Embryonic facial prominence (tissue), 1 donor: ENCODE measurements at regions not wholly inside any gene's neighbourhood (a gene's known extent, or its start where the extent isn't known, plus 50 kb on each side); places are given as distances from the start of the nearest gene placed in this dataset.

Experiments
- DNase-seq: peaks from one replicate; pipeline ENCODE4 v3.0.0-alpha.2; 2016; ENCODE audit errors: extremely low spot score

DNA sequence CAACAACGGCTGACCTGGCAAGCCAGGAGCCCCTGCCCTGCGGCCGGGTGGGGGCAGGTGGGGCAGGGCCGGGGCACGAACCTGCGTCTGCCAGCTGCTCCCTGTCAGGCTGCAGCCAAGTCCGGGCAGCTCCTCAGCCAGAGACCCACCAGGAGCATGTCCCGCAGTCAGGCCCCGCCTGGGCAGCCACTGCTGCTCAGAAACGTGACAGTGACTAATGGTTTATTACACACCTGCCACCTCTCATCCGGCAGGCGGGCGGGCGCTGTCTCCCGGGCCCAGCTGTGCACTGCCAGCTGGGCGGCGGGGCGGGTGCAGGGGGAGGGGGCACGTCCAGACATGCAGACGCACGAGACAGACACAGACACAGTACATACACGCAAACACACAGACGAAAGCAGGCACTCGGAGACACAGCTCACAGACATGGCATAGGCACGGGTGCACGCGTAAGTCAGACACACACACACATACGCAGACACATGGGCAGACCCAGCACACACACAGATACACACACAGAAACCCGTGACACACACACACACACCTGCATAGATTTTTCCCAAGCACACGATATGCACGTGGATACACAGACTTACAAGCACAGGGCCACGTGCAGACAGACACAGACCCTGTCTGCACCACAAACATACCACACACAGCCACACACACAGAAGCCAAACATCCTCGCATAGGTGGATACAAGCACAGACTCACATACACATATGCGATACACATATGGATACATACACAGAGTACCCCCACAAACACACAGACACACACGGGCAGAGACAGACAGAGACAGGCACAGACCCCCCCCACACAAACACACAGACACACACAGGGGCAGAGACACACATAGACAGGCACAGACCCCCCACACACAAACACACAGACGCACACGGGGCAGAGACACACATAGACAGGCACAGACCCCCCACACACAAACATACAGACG is 248.3 kb upstream of the CIBAR2 start:
- DNase-seq = no peak

DNA sequence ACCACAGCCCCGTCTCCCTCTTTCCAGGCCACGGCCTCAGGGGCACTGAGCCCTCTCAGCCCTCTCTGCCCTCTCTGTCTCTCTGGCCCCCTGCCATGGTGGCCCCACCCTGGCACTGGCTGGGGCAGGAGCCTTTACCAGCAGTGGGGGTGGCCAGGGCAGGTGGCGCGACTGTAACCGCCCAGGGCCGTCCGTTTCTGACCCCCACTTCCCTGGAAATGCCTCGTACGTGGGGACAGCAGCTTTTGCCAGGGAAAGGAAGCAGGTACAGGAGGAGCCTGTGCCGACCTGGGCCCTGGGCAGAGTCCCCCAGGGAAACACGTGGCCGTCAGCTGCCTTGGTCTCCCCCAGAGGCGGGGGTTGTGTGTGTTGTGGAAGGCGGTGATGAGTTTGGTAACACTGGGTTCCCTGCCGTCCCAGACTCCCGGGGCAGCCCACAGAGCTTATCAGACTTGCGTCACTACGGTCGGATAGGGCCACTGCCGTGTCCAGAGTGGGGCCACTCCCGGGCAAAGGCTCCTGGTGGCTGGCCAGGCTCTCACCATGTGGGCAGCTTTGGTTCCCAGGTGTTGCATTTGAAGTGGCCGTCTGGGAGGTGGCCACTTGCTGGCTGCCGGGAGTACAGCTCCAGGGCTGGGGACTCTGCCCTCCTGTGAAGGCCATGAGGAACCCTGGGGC is 249.3 kb upstream of the CIBAR2 start:
- no peak for DNase-seq

- no peak for DNase-seq
Observed at GRCh38 chr16:85362443-85362842, 250.2 kb upstream of the CIBAR2 start.

GRCh38 chr16:85363427-85363826 is 249.7 kb upstream of the GSE1 start:
- DNase-seq = no peak

DNA sequence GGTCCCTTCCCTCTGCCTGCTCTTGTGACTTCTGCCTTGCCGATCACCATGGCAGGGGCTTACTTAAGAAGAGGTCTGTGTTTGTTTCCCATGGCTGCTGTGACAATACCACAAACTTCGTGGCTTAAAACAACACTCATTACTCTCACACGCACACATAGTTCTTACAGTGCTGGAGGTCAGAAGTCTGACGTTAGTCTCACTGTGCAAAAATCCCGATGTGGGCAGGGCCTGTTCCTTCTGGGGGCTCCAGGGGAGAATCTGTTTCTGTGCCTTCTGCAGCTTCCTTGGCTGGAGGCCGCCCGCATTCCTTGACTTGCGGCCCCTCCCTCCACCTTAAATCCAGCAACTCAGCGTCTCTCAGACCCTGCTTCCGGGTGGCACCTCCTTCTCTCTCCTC is 249.2 kb upstream of the GSE1 start:
- DNase-seq = no peak

DNA sequence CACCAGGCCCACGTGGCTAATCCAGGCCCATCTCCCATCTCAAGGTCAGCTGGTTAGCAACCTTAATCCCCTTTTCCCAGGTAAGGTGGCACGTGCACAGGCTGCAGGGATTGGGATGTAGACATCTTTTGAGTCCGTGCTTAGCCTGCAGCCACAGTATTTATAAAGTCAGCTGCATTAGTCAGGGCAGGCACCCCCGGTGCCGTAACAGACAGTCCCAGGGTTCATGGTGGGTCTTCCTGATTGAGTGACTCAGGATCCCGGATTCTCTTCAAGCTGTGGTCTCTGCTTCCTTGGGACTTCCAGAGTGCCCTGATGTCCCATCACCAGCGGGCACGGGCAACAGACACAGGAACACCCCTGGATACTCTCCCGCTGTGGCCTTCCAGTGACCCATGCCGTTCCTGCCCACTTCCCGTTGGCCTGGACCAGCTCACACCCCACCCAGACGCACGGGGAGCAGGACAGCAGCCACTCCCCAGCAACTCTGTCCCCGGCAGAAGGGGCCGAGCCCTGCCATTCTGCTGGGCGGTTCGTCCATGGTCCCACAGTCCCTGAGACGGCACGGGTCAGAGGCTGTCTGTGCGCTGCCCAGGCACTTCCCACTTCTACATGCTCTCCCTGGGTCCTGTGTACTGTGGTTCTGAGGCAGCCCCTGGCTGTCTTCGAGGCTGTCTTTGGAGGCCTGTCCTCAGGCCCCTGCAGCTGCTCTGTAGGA is 248.6 kb upstream of the GSE1 start:
- no peak for DNase-seq

DNA sequence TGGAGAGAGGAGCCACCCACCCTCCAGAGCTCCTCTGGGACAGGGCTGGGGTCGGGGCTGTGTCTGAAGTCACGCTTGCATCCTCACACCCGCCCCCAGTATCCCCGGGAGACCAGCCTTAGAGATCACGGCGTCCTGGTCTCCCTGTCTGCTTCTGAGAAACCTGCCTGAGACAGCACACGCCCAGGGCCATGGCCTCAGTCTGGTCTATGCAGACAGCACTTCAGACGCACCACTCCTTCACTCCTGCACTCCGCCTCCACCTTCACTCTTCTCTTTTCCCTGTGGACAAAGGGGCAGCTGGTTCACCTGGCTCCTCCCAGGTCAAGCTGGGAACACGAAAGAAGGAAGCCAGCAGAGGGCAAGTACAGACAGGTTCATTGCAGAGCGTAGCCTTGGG is 248.0 kb upstream of the GSE1 start:
- DNase-seq = no peak

DNA sequence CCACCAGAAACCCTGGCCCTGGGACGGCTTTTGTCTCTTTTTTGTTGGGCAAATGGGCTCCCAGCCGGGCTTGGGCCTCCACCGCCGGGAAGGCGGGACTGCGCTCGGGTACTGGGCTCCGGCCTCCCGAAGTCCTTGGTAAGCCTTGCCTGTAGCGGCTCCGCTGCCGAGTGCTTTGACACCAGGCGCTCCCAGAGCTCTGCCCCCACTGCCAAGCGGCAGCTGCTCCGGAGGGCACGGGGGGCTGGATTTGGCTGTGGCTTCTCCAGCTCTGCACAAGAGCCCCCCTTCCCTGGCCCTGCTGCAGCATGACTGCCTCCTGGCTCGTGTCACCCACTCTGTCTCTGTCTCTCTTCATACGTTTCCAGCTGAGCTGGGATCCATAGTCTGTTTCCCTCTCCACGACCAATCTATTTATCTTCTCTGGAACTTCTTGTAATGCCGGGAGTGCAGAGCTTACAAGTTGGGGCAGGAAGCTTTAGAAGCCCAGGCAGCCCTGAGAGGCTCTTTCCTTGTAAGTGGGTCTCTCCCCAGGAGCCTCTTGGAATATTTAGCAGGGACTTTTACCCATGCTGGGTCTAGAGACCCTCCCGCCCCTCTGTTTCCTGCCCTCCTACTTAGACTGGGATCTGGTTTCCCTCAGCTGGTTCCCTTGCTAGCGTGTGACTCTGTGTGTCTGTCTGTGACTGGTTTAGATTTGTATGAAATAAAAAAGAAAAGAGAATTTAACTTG is 246.9 kb upstream of the GSE1 start:
- DNase-seq = no peak

DNA sequence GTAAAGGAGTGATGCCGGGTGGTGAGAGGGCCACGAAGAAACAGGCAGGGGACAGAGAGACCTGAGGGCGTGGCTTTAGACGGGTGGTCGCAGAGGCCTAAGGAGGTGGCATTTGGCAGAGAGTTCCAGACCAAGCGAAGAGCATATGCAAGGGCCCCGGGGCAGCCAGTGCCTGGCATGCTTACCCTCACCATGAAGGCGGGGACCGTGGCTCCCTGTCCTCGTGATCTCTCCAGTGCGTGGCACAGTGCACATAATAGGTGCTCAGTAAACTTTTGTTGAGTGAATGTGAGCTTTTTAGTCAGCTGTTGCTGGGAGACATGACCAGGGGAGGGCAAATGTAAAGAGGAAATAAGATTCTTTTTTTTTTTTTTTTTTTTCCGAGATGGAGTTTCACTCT is 245.6 kb upstream of the GSE1 start:
- DNase-seq = no peak

- DNase-seq = no peak
Observed at GRCh38 chr16:85369060-85369459, 244.1 kb upstream of the GSE1 start.

- no peak for DNase-seq
Observed at GRCh38 chr16:85369741-85370528, 243.2 kb upstream of the GSE1 start.

DNA sequence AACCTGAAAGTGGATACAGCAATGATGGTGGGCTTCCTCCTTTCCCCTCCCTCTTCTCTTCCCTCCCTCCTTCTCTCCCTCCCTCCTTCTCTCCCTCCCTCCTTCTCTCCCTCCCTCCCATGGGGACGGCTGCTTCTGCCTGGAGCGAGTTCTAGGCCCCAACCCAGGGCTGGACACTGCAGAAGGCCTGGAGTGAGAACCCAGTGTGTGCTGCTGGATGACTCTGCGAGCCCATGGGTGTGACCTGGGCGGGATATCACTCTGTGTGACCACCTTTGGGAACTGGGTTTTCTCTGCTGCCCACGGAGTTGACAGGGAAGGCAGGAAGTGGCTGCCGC is 242.6 kb upstream of the GSE1 start:
- DNase-seq = no peak

DNA sequence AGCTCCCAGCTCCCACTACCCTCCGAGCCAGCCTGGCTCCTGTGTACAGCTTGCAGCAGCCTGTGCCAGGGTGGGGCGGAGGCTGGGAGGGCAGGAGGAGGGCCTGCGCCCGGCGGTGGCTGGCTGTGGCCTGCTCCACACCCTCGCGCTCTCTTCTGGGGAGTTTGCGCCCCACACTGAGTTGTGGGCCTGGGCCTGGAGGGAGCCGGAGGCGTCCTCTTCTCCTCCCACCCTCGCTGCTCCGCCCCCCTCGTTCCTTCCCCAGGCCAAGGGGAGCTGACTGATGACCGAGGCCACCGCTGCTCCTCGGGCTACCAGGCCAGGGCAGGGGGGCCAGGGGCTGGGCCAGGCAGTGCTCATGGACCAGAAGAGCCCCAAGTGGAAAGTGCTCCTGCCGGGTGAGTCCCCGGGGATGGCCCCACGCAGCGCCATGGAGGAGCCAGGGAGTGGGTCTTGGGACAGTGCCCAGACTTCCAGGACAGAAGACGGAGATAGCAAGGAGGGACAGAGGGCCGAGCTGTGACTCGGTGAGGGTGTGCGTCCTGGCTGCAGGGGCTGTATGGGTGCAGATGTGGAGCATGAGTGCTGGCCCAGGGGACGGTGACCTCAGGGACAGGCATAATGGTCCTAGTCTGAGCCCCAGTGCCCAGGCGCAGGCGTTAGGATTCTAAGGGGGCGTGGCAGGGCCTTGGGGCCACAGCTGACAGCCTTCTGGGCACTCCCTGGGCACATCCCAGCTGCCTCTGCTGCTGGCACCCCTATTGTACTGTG is 242.1 kb upstream of the GSE1 start:
- no peak for DNase-seq

GRCh38 chr16:85371948-85372347 is 241.2 kb upstream of the GSE1 start:
- DNase-seq = no peak

DNA sequence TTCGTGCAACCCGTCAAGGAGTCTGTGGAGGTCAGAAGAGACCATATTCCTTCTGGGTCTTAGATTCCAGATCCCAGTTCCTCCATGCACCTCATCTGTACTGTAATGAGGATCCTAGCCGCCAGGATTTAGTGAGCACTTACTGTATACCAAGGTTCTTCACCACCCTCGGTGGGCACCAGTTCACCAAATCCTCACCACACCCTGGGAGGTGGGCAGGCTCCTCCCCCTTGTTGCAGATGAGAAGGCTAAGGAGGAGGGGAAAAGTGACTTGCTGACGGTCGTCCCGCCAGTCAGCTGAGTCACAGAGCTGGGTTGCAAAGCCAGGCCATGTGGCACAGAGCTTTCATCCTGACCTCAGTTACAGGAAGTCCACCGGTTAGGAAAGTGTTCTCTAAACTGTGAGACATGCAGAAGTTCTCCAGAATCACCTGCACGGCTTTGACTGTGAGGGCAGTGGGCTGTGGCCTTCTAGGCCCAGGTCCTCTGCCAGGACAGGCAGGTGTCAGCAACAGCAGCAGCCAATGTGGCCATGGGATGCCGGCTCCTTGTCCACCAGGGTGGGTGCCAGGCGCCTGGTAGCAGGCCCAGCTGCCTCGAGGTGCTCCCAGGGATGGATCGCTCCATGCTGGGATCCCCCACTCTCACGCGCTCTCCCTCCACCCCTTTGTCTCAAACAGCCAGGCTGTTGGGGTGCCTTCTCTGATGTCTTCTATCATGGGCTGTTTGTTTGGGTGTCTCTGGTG is 240.3 kb upstream of the GSE1 start:
- DNase-seq = no peak

- DNase-seq = no peak
Observed at GRCh38 chr16:85373741-85374570, 239.2 kb upstream of the GSE1 start.

- no peak for DNase-seq
Observed at GRCh38 chr16:85374571-85374872, 238.6 kb upstream of the GSE1 start.

GRCh38 chr16:85375282-85375681 is 237.8 kb upstream of the GSE1 start:
- no peak for DNase-seq
